Stimulated activated CD4-positive, alpha-beta T cell treated with anti-CD3 and anti-CD28 coated beads, Interleukin-4, amount 100 ng/mL, for 24 hours (primary cell): ENCODE measurements at regions not wholly inside any gene's neighbourhood (a gene's known extent, or its start where the extent isn't known, plus 50 kb on each side); places are given as distances from the start of the nearest gene placed in this dataset.
"Not testable (repeated sequence)": the region's sequence is repeated elsewhere in the genome, so short reads cannot be mapped to it uniquely, and the experiment has no call there.

Source experiments
- DNase-seq: peaks from one replicate; pipeline ENCODE4 v3.0.0-alpha.2; 2020

GRCh38 chr2:129369437-129369836 lies 610.0 kb upstream of the RAB6C start:
- DNase-seq, result no peak

GRCh38 chr2:129374452-129374851 lies 605.0 kb upstream of the RAB6C start:
- DNase-seq, result no peak

- no peak for DNase-seq
These were observed 603.6 kb upstream of the RAB6C start for GRCh38 chr2:129375632-129376425.

GRCh38 chr2:129376426-129377077 lies 602.9 kb upstream of the RAB6C start:
- DNase-seq, result no peak

GRCh38 chr2:129377078-129377469 lies 602.4 kb upstream of the RAB6C start:
- DNase-seq, result no peak

- no peak for DNase-seq
These were observed 601.3 kb upstream of the RAB6C start for GRCh38 chr2:129378186-129378585.

GRCh38 chr2:129379411-129379810 lies 600.1 kb upstream of the RAB6C start:
- DNase-seq, result no peak

- DNase-seq, result no peak
These were observed 597.7 kb upstream of the RAB6C start for GRCh38 chr2:129381789-129382188.

GRCh38 chr2:129388870-129389269 lies 590.6 kb upstream of the RAB6C start:
- no peak for DNase-seq

GRCh38 chr2:129393816-129394215 lies 585.6 kb upstream of the RAB6C start:
- DNase-seq, result no peak

- DNase-seq, result no peak
These were observed 582.4 kb upstream of the RAB6C start for GRCh38 chr2:129396980-129397599.

GRCh38 chr2:129400826-129401225 lies 578.6 kb upstream of the RAB6C start:
- no peak for DNase-seq

GRCh38 chr2:129402076-129402475 lies 577.4 kb upstream of the RAB6C start:
- no peak for DNase-seq

- DNase-seq, result no peak
These were observed 575.3 kb upstream of the RAB6C start for GRCh38 chr2:129404000-129404685.

GRCh38 chr2:129408570-129408969 lies 570.9 kb upstream of the RAB6C start:
- DNase-seq, result no peak

- not testable (repeated sequence) for DNase-seq
These were observed 562.4 kb upstream of the RAB6C start for GRCh38 chr2:129417041-129417440.

GRCh38 chr2:129422028-129422427 lies 557.4 kb upstream of the RAB6C start:
- DNase-seq, result no peak

- DNase-seq, result no peak
These were observed 551.3 kb upstream of the RAB6C start for GRCh38 chr2:129428086-129428660.

- no peak for DNase-seq
These were observed 548.6 kb upstream of the RAB6C start for GRCh38 chr2:129430911-129431310.

- no peak for DNase-seq
These were observed 547.6 kb upstream of the RAB6C start for GRCh38 chr2:129431881-129432280.

- no peak for DNase-seq
These were observed 542.7 kb upstream of the RAB6C start for GRCh38 chr2:129436809-129437208.

- no peak for DNase-seq
These were observed 541.7 kb upstream of the RAB6C start for GRCh38 chr2:129437725-129438124.

GRCh38 chr2:129438501-129439057 lies 540.9 kb upstream of the RAB6C start:
- no peak for DNase-seq
